HL-60 (cell line): ENCODE measurements at regions not wholly inside any gene's neighbourhood (a gene's known extent, or its start where the extent isn't known, plus 50 kb on each side); places are given as distances from the start of the nearest gene placed in this dataset.

Source experiments
- DNase-seq, 2 experiments: peaks; one replicate each; pipeline ENCODE4 v3.0.0-alpha.2; 2010 to 2020; ENCODE audit warnings: low read depth in 1 of 2, low spot score in 1 of 2
- H3K27ac ChIP-seq: fragments of 250-450 bp; sonication (Bioruptor Pico); replicated peaks from 2 replicates; pipeline ENCODE4 v1.5.1; 2020; ENCODE audit warnings: mild to moderate bottlenecking, moderate library complexity
- H3K27me3 ChIP-seq: fragments of 250-450 bp; sonication (Bioruptor Pico); 2 replicates; pipeline ENCODE4 v1.5.1; 2021; ENCODE audit warnings: mild to moderate bottlenecking, moderate library complexity; ENCODE audit not compliant: insufficient read depth, poor library complexity, severe bottlenecking
- H3K4me3 ChIP-seq: replicated peaks from 2 replicates; pipeline ENCODE4 v1.5.1; 2011; ENCODE audit warnings: mild to moderate bottlenecking, control low read depth, low read length; ENCODE audit not compliant: insufficient read depth
- GABPA ChIP-seq: IDR thresholded peaks from 2 replicates; pipeline ENCODE4 v1.6.1; 2012; ENCODE audit warnings: low read depth
- POLR2AphosphoS5 ChIP-seq: IDR thresholded peaks from 2 replicates; pipeline ENCODE4 v1.6.1; 2012; ENCODE audit warnings: low read depth
- SPI1 ChIP-seq: IDR thresholded peaks from 2 replicates; pipeline ENCODE4 v1.6.1; 2012; ENCODE audit warnings: low read depth, mild to moderate bottlenecking, borderline replicate concordance
- TF ChIP-seq, protein P1 (sequence below): IDR thresholded peaks from 2 replicates; pipeline ENCODE4 v1.6.1; 2012; ENCODE audit warnings: low read depth; ENCODE audit not compliant: insufficient replicate concordance
- TF ChIP-seq, protein P2 (sequence below): IDR thresholded peaks from one replicate; pipeline ENCODE4 v1.5.1; 2011; ENCODE audit warnings: low read length, control low read depth, inconsistent platforms; ENCODE audit not compliant: insufficient read depth

DNA sequence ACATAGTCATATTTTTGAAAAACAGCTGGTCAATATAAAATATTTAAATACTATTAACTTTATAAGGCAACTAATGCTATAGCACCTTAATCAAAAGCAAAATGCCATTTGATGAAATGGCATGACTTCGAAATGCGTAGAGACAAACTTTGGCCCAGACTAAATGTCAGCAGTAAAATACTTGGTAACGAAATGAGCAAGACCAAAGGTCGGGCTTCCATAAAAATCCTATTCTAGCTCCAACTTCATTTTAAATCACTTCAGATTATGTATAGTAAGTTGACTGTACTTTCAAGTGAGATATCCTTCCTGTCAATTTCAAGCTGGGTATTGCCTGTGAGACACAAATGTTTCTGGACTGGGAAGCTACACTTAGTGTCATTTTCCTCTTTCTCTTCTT, 805.4 kb upstream of the ZNF608 start:
- H3K4me3 ChIP-seq, result no peak overlapping the region
- H3K27me3 ChIP-seq, result no peaks in the 10 kb centered on the region
- no peak for DNase-seq
- no peak for TF ChIP-seq POLR2AphosphoS5
- TF ChIP-seq, protein P1, sequence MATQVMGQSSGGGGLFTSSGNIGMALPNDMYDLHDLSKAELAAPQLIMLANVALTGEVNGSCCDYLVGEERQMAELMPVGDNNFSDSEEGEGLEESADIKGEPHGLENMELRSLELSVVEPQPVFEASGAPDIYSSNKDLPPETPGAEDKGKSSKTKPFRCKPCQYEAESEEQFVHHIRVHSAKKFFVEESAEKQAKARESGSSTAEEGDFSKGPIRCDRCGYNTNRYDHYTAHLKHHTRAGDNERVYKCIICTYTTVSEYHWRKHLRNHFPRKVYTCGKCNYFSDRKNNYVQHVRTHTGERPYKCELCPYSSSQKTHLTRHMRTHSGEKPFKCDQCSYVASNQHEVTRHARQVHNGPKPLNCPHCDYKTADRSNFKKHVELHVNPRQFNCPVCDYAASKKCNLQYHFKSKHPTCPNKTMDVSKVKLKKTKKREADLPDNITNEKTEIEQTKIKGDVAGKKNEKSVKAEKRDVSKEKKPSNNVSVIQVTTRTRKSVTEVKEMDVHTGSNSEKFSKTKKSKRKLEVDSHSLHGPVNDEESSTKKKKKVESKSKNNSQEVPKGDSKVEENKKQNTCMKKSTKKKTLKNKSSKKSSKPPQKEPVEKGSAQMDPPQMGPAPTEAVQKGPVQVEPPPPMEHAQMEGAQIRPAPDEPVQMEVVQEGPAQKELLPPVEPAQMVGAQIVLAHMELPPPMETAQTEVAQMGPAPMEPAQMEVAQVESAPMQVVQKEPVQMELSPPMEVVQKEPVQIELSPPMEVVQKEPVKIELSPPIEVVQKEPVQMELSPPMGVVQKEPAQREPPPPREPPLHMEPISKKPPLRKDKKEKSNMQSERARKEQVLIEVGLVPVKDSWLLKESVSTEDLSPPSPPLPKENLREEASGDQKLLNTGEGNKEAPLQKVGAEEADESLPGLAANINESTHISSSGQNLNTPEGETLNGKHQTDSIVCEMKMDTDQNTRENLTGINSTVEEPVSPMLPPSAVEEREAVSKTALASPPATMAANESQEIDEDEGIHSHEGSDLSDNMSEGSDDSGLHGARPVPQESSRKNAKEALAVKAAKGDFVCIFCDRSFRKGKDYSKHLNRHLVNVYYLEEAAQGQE, result no peak
- no peak for TF ChIP-seq GABPA
- TF ChIP-seq, protein P2, sequence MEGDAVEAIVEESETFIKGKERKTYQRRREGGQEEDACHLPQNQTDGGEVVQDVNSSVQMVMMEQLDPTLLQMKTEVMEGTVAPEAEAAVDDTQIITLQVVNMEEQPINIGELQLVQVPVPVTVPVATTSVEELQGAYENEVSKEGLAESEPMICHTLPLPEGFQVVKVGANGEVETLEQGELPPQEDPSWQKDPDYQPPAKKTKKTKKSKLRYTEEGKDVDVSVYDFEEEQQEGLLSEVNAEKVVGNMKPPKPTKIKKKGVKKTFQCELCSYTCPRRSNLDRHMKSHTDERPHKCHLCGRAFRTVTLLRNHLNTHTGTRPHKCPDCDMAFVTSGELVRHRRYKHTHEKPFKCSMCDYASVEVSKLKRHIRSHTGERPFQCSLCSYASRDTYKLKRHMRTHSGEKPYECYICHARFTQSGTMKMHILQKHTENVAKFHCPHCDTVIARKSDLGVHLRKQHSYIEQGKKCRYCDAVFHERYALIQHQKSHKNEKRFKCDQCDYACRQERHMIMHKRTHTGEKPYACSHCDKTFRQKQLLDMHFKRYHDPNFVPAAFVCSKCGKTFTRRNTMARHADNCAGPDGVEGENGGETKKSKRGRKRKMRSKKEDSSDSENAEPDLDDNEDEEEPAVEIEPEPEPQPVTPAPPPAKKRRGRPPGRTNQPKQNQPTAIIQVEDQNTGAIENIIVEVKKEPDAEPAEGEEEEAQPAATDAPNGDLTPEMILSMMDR, result no peak
- no peak for TF ChIP-seq SPI1
- no peak overlapping the region for H3K27ac ChIP-seq

- no peak for DNase-seq
- TF ChIP-seq, protein P2, result no peak
- TF ChIP-seq, protein P1, result no peak
- TF ChIP-seq SPI1, result no peak
- no peak for TF ChIP-seq POLR2AphosphoS5
- no peak for TF ChIP-seq GABPA
- Histone ChIP-seq H3K27me3 (no peaks in the 10 kb centered on the region), H3K27ac (no peak overlapping the region), H3K4me3 (no peak overlapping the region)
Measured at GRCh38 chr5:125552486-125552885, 806.0 kb upstream of the ZNF608 start.

- H3K27ac ChIP-seq, result no peak overlapping the region
- TF ChIP-seq GABPA, result no peak
- TF ChIP-seq, protein P1, result no peak
- no peak for TF ChIP-seq SPI1
- TF ChIP-seq, protein P2, result no peak
- no peaks in the 10 kb centered on the region for H3K27me3 ChIP-seq
- DNase-seq, result no peak
- H3K4me3 ChIP-seq, result no peak overlapping the region
Measured at GRCh38 chr5:125554355-125554754, 807.9 kb upstream of the ZNF608 start.
